ENCODE measurements at regions not wholly inside any gene's neighbourhood (a gene's known extent, or its start where the extent isn't known, plus 50 kb on each side); places are given as distances from the start of the nearest gene placed in this dataset.

GRCh38 chr2:236733156-236733555, 163.5 kb downstream of the ACKR3 start:
- Histone ChIP-seq H3K9ac (ENCODE audit: insufficient read depth in 1 of 2, low read depth in 2 of 2, low read length in 2 of 2) (no peak overlapping the region), H2AFZ (ENCODE audit: low read depth, low read length) (no peak overlapping the region), H3K4me2 (ENCODE audit: insufficient read depth, low read length) (no peak overlapping the region), H3K36me3 (ENCODE audit: control insufficient read depth, insufficient read depth, low read length) (no peaks in the 10 kb centered on the region), H3K27me3 (ENCODE audit: control insufficient read depth in 2 of 2, insufficient read depth in 2 of 2, low read length in 2 of 2) (peaks cover 2 to 18% of the 10 kb centered on the region in 2 experiments; a peak in 3 of 5 replicates), H3K9me3 (replicated peaks; ENCODE audit: control insufficient read depth, insufficient read depth, low read depth, low read length) (no peaks in the 10 kb centered on the region), H3K4me1 (replicated peaks in 1 of 2; ENCODE audit: control insufficient read depth in 2 of 2, insufficient read depth in 2 of 2, low read length in 2 of 2) (no peaks in the 10 kb centered on the region; a peak in 1 of 5 replicates), H4K20me1 (replicated peaks; ENCODE audit: control insufficient read depth, insufficient read depth, low read length) (no peaks in the 10 kb centered on the region), H3K4me3 (no peak overlapping the region), H3K27ac (ENCODE audit: extremely low read depth, low read depth, low read length) (no peak overlapping the region), H3K79me2 (ENCODE audit: control insufficient read depth, insufficient read depth, low read length) (no peaks in the 10 kb centered on the region), H3K9me1 (ENCODE audit: control insufficient read depth, insufficient read depth, low read length) (no peaks in the 10 kb centered on the region)
- TF ChIP-seq ZNF143 (CRISPR knock-in tag; IDR thresholded peaks at IDR 0.05): no peak
- TF ChIP-seq ZNF384 (IDR thresholded peaks at IDR 0.05; ENCODE audit: low read depth, low read length): no peak
- no peak for TF ChIP-seq ZFX (CRISPR knock-in tag; IDR thresholded peaks at IDR 0.05)
- TF ChIP-seq SMARCB1 (IDR thresholded peaks at IDR 0.05; ENCODE audit: insufficient read length, low read depth): no peak
- TF ChIP-seq CSDE1 (IDR thresholded peaks at IDR 0.05): no peak
- no peak for TF ChIP-seq ZNF696 (CRISPR knock-in tag; conservative IDR thresholded peaks at IDR 0.05)
- no peak for TF ChIP-seq SRSF7 (optimal IDR thresholded peaks at IDR 0.05; ENCODE audit: low read depth, low read length)
- TF ChIP-seq ZNF121 (CRISPR knock-in tag; conservative IDR thresholded peaks at IDR 0.05): no peak
- no peak for TF ChIP-seq ZNF551 (CRISPR knock-in tag; IDR thresholded peaks at IDR 0.05)
- TF ChIP-seq MEF2A (IDR thresholded peaks at IDR 0.05; ENCODE audit: control insufficient read depth, low read depth, low read length): no peak
- TF ChIP-seq DDX20 (tag; IDR thresholded peaks at IDR 0.05; ENCODE audit: low read depth): no peak
- TF ChIP-seq FOXK2 (conservative IDR thresholded peaks at IDR 0.05 in 1 of 2, IDR thresholded peaks at IDR 0.05 in 1 of 2; ENCODE audit: low read depth in 2 of 2): no peak
- no peak for TF ChIP-seq NCOA4 (IDR thresholded peaks at IDR 0.05; ENCODE audit: partially characterized antibody)
- CTCF ChIA-PET (ENCODE audit: low intra/inter-chr PET ratio): no interaction called here
- no TSS peak for BruUV-seq (replicated peaks)
- DNase-seq (ENCODE audit: extremely low read depth in 1 of 4, low spot score in 3 of 4) (no peak), ATAC-seq (no peak), FAIRE-seq (no peak)
- intact Hi-C loops (cut with micrococcal nuclease) (no loop called here), in situ Hi-C loops (cut with MboI) (no loop called here)
- POLR2A ChIA-PET: no interaction called here
- WGBS (ENCODE audit: insufficient coverage, low coverage, missing lambda C conversion rate): 0% methylated on average over 1 of the region's 3 CpGs

Data from K562 (cell line).